ENCODE measurements at regions not wholly inside any gene's neighbourhood (a gene's known extent, or its start where the extent isn't known, plus 50 kb on each side); places are given as distances from the start of the nearest gene placed in this dataset.

- no peak overlapping the region for H3K27ac ChIP-seq
- TF ChIP-seq CTCF (conservative IDR thresholded peaks at IDR 0.05) (no peak), ZFX (IDR thresholded peaks at IDR 0.05) (no peak)
Measured at GRCh38 chr1:82837766-82838465, 1037.2 kb downstream of the ADGRL2 start.

DNA sequence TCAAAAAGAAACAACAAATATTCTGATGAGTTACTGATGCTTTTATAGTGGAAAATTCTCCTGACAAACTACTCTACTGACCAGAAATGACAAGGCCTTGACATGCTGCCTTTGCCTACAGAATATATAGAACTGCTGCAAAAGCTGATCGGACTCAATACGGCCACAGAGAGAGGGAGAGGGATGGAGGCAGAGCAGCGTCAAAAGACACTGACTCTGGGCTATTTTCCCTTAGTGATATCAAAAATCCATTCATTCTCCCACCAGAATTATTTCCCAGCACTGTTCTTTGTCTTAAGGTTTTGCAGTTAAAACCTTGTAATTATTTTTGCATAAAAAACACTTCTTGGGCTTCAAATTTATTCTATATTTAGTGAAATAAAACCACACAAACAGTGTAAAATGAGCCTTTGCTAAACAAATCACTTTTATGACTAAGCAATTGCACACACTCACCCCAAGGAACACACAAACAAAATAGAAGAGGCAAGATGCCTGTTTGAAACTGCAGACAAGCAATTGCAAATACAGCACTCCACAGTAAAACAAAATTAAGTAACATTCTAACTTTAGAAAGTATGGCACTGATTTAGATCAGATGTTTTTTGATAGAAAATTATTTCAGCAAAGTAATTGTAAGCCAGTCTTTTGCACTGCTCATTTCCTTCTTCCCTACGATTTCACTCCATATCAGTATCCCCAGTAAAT, 1036.4 kb downstream of the ADGRL2 start:
- H3K27ac ChIP-seq = no peak overlapping the region
- TF ChIP-seq CTCF (conservative IDR thresholded peaks at IDR 0.05) (no peak), ZFX (IDR thresholded peaks at IDR 0.05) (no peak)

- no peak for TF ChIP-seq ZFX (IDR thresholded peaks at IDR 0.05)
- TF ChIP-seq CTCF (conservative IDR thresholded peaks at IDR 0.05) = no peak
Measured at GRCh38 chr1:82836213-82836972, 1035.7 kb downstream of the ADGRL2 start.

GRCh38 chr1:82830690-82831380, 1030.1 kb downstream of the ADGRL2 start:
- no peak overlapping the region for H3K27ac ChIP-seq
- TF ChIP-seq CTCF (conservative IDR thresholded peaks at IDR 0.05) (no peak), ZFX (IDR thresholded peaks at IDR 0.05) (no peak)

More at GRCh38 chr1:82836213-82836972, 1035.7 kb downstream of the ADGRL2 start:
- no peak overlapping the region for H3K27ac ChIP-seq

- H3K27ac ChIP-seq = no peak overlapping the region
- TF ChIP-seq ZFX (IDR thresholded peaks at IDR 0.05) (no peak), CTCF (conservative IDR thresholded peaks at IDR 0.05) (no peak)
Measured at GRCh38 chr1:82829527-82829926, 1028.8 kb downstream of the ADGRL2 start.

GRCh38 chr1:82823876-82824275, 1023.1 kb downstream of the ADGRL2 start:
- no peak for TF ChIP-seq CTCF (conservative IDR thresholded peaks at IDR 0.05)
- no peak overlapping the region for H3K27ac ChIP-seq

Measured in C4-2B (cell line).